GM23248 (cell line): ENCODE measurements at regions not wholly inside any gene's neighbourhood (a gene's known extent, or its start where the extent isn't known, plus 50 kb on each side); places are given as distances from the start of the nearest gene placed in this dataset.

Experiments used
- EZH2 ChIP-seq: fragments of 200-600 bp; sonication (generic); IDR thresholded peaks from 2 replicates; pipeline ENCODE4 v1.6.1; 2018; ENCODE audit warnings: antibody characterized with exemption, mild to moderate bottlenecking; ENCODE audit not compliant: insufficient read depth, poor library complexity, severe bottlenecking
- EZH2phosphoT487 ChIP-seq: fragments of 200-600 bp; sonication (generic); IDR thresholded peaks from 2 replicates; pipeline ENCODE4 v1.6.1; 2018; ENCODE audit warnings: antibody characterized with exemption, moderate library complexity, mild to moderate bottlenecking, low read depth; ENCODE audit not compliant: insufficient read depth

DNA sequence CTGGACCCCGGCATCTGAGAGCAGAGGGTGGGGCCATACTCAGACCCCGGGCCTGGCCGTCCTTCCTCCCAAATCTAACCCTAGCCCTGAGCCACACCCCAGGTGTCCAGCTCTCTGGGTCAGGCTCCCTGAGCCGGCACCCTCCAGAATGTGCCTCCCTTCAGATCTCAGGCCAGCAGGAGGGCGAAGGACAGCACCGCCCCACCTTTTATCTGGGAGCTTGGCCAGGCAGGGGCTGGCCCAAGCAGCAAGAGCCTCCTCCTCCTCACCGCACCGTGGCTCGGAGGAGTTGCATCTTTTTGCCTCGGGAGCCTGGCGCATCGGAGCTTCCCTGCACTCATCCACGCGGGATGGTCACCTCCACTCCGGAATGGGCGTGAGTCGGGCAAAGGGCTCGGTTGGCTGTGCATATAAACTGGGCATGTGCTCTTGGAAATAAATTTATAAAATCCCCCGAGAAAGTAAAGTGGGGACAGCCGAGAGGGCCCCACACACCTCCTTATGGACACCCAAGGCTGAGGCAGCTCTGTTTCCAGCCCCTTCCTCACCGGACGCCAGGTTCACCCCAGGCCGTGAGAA, 69.1 kb upstream of the CTDP1 start:
- no peak for TF ChIP-seq EZH2phosphoT487
- no peak for TF ChIP-seq EZH2
